LNCAP (cell line): ENCODE measurements at regions not wholly inside any gene's neighbourhood (a gene's known extent, or its start where the extent isn't known, plus 50 kb on each side); places are given as distances from the start of the nearest gene placed in this dataset.
A peak's percentile ranks its signal among the peaks of the same experiment; 100 is the strongest.

Experiments used
- TF ChIP-seq, protein P1 (sequence below): fragments of 450-650 bp; IDR thresholded peaks from 2 replicates; pipeline ENCODE4 v1.5.1; 2017; ENCODE audit warnings: mild to moderate bottlenecking

DNA sequence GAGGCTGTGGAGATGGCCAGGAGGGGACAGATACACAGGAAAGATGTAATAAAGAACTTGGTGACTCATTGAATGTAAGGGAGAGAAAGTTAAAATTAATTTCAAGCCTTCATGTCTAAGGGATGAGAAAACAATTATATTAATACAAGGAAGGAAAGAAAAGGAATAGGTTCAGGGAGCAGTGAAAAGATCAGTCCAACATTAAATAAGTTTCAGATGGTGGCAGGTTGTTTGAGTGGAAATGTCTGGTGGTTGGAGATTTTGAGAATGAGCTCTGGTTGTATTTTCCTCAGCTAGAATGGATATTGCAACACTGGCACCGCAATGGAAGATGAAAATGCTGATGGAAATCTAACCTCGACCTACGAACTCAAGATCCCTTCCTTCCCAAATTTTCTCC, 304.3 kb downstream of the COL12A1 start:
- TF ChIP-seq, protein P1, sequence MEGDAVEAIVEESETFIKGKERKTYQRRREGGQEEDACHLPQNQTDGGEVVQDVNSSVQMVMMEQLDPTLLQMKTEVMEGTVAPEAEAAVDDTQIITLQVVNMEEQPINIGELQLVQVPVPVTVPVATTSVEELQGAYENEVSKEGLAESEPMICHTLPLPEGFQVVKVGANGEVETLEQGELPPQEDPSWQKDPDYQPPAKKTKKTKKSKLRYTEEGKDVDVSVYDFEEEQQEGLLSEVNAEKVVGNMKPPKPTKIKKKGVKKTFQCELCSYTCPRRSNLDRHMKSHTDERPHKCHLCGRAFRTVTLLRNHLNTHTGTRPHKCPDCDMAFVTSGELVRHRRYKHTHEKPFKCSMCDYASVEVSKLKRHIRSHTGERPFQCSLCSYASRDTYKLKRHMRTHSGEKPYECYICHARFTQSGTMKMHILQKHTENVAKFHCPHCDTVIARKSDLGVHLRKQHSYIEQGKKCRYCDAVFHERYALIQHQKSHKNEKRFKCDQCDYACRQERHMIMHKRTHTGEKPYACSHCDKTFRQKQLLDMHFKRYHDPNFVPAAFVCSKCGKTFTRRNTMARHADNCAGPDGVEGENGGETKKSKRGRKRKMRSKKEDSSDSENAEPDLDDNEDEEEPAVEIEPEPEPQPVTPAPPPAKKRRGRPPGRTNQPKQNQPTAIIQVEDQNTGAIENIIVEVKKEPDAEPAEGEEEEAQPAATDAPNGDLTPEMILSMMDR: no peak

DNA sequence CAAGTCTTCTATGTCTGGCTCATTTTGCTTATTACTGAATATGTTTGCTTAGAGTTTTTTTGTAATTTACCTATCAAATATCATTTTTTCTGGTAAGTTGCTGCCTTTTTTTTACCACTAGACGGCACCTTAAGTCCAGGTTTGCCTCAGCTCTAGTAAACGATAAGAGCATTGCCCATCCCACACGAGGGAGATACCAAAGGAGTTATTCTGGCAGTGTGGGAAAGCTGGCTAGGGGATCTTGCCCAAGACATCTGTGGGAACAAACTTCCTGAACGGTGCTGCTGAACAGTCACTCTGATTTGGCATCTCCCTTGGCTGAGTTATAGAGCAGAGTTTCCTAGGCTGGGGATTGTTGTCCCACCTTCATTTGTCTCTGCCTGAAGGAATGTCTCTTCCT, 306.4 kb downstream of the COL12A1 start:
- TF ChIP-seq, protein P1: peak; percentile 22; the same call in 1 of the 2 replicates

DNA sequence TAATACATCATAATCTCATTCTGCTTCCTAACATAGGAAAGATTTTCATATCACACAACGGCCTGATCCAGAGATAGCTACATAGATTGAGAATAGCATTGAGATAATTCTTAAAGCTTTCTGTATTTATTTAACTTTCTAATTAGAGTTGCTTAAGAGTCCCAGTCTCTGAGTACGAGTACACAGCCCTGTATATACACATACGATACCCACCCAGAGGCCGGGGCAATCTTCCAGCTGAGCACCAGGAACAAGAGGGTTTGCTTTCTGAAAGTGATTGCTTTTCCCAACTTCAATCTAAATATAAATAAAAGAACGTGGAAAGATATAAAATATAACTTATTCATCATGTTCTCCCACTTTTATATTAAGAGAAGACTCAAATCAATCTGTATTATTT, 313.8 kb downstream of the COL12A1 start:
- TF ChIP-seq, protein P1: no peak

DNA sequence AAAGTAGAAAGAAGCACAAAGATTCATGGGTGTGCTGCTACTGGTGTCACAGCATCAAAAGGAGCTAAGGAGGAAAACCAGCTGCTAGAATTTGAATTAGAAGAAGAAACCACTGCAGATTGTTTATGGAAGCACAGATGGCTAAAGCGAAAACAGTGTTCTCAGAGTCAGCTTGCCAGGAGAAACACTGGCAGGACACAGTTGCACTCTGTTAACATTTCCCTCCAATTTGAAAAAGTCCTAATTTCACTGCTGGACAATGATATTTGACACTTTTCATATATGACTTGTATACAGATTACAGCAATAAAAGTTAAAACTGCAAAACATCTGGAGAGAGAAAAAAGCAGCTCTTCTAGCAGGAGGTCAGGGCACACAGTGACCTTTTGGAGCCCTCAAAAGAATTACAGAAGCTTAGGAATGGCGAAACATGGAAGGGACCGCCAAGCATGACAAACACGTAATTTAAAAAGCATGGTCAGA, 314.5 kb downstream of the COL12A1 start:
- TF ChIP-seq, protein P1: no peak

DNA sequence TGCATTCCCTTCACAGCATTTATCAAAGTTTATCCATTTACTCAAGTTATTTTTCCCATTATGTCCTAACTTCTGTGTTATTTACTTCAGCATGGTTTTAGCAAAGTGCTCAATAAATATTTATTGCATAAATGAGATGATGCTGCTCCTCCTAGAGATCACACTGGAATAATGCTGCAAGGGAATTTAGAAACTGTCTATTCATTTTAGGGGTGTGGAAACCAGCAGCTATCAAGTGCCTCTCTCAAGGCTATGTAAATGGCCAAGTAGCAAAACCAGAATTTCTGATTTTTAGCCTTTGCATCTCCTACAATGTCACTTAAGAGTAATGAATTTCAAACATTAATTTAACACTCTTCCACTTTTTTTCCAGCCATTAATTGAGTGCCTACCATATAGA, 316.2 kb downstream of the COL12A1 start:
- TF ChIP-seq, protein P1: no peak

DNA sequence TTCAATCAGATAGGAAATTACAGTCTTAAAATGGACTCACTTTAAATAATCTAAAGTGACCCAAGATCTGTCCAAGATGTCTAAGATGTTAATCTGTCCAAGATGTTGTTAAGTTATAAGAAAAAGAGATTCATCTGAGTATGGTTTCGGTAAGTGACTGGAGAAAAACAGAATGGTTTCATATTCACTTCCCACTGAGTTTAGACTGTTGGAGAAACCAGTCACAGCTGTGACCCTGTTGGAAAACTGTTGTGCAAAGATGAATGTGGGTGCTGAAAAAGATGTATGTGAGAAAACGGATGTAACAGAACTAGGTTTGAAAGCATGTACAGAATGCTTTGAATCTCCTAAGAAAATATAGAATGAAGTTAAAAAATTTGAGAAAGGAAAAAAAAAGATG, 325.9 kb downstream of the COL12A1 start:
- TF ChIP-seq, protein P1: no peak

DNA sequence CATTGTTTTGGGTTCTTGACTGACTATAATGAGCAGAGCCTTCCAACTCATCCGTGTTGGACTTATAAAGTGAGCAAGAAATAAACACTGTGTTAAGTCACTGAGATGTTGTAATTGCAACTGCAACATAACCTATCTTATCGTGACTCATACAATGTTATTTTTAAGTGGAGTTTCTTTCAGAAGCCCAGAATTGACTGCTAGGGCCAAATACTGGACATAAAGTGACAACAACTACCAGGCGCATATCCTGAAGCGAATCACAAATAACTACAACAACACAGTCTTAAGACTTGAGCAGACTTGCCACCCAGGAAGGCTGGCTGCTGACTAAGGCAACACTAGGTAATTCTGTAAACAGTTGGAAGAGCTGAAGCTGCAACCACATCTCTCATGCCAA, 326.6 kb downstream of the COL12A1 start:
- TF ChIP-seq, protein P1: no peak

DNA sequence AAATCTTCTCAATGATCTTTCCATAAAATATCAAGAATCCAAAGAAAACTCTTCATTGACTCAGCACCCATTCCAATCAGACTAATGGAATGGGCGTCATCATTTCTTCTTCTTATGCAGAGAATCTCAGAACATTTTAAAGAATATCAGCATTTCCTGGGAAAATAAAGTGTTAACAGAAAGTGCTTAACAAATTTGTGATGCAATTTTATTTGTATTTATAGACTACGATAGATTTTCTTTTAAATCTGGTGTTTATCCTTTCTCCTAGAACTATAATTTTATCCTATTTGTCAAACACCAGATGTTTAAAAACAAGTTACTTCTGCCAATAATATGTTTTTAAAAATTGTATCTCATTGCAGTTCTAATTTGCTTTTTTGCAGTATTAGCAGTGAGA, 330.7 kb downstream of the COL12A1 start:
- TF ChIP-seq, protein P1: no peak
